GM11168 (cell line): ENCODE measurements at regions not wholly inside any gene's neighbourhood (a gene's known extent, or its start where the extent isn't known, plus 50 kb on each side); places are given as distances from the start of the nearest gene placed in this dataset.

Source experiments
- in situ Hi-C: fragments of 300-500 bp; cut with MboI; formaldehyde crosslinking; loops from one replicate; pipeline ENCODE4 v1.12.0; 2022; ENCODE audit warnings: low sequenced_read_pairs; ENCODE audit not compliant: unreplicated experiment

- in situ Hi-C loops, result no loop called here
These were observed 74.5 kb upstream of the TIAM2 start for GRCh38 chr6:154920495-154921200.

- in situ Hi-C loops, result no loop called here
These were observed 73.6 kb upstream of the TIAM2 start for GRCh38 chr6:154921482-154921881.

- in situ Hi-C loops, result no loop called here
These were observed 71.8 kb upstream of the TIAM2 start for GRCh38 chr6:154923199-154923869.

- in situ Hi-C loops, result no loop called here
These were observed 70.0 kb upstream of the TIAM2 start for GRCh38 chr6:154925130-154925529.

GRCh38 chr6:154926366-154926765 lies 68.7 kb upstream of the TIAM2 start:
- in situ Hi-C loops, result no loop called here

- in situ Hi-C loops, result no loop called here
These were observed 66.7 kb upstream of the TIAM2 start for GRCh38 chr6:154928325-154928922.

- in situ Hi-C loops, result no loop called here
These were observed 64.7 kb upstream of the TIAM2 start for GRCh38 chr6:154930451-154930851.

GRCh38 chr6:154931711-154932424 lies 63.2 kb upstream of the TIAM2 start:
- in situ Hi-C loops, result no loop called here

GRCh38 chr6:154932515-154933027 lies 62.5 kb upstream of the TIAM2 start:
- in situ Hi-C loops, result no loop called here

- in situ Hi-C loops, result no loop called here
These were observed 61.8 kb upstream of the TIAM2 start for GRCh38 chr6:154933181-154933827.

GRCh38 chr6:154937306-154938220 lies 57.6 kb upstream of the TIAM2 start:
- in situ Hi-C loops, result loop anchor here (5.0 kb wide), 1 partner anchor 235 kb away; no protein-coding TSS in a partner anchor

GRCh38 chr6:154938221-154938580 lies 56.9 kb upstream of the TIAM2 start:
- in situ Hi-C loops, result loop anchor here (5.0 kb wide), 1 partner anchor 234 kb away; no protein-coding TSS in a partner anchor

GRCh38 chr6:154938727-154939285 lies 56.3 kb upstream of the TIAM2 start:
- in situ Hi-C loops, result loop anchor here (5.0 kb wide), 1 partner anchor 233 kb away; no protein-coding TSS in a partner anchor

GRCh38 chr6:154942770-154943169 lies 52.3 kb upstream of the TIAM2 start:
- in situ Hi-C loops, result no loop called here

- in situ Hi-C loops, result no loop called here
These were observed 49.7 kb upstream of the TIAM2 start for GRCh38 chr6:154945271-154945890.
